Endometrial microvascular endothelial cells (primary cell): ENCODE measurements at regions not wholly inside any gene's neighbourhood (a gene's known extent, or its start where the extent isn't known, plus 50 kb on each side); places are given as distances from the start of the nearest gene placed in this dataset.

Experiments used
- in situ Hi-C: cut with HindIII; loops from 2 replicates; pipeline ENCODE4 v1.10.0; 2017; ENCODE audit warnings: low sequenced_read_pairs, low pct_unique_long_range_greater_than_20kb; ENCODE audit errors: inconsistent ontology term

DNA sequence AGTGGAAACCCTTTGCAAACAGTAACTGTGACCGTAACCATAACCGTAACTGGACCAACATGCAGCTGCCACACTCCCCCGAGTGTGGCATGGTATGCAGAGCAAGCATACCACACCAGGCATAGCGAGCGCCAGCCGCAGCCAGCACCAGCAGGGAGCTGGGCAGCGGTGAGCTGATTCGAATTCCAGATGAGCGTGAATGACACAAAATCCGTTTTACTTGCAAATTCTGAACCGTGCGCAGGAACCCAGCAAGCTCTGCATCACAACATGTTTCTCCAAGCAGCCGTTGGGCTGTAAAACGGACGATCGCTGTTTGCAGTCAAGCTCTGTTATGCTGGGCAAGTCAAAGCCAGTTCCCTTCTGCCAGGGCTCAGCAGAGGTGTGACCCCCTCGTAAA, 111.1 kb downstream of the OAT start:
- in situ Hi-C loops = no loop called here

DNA sequence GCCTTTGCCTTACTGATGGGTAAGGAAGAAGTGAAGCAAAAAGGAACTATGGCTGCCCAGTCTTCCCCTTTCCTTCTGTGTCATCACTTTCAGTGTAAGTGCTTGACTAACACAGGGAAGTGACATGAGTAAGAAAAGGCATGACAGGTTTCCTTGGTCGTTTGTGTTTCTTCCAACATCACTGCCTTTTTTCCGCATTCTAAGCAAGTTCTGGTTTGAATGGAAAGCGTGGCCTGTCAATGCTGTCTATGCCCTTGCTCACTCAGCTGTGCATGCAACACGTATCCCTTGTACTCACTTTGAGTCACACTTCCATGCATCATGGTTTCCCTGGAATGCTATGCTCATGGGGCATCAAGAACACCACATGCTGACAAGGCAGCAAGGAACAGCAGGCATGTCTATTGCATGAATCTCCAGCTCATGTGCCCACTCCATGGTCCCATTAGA, 111.8 kb downstream of the OAT start:
- in situ Hi-C loops = no loop called here

DNA sequence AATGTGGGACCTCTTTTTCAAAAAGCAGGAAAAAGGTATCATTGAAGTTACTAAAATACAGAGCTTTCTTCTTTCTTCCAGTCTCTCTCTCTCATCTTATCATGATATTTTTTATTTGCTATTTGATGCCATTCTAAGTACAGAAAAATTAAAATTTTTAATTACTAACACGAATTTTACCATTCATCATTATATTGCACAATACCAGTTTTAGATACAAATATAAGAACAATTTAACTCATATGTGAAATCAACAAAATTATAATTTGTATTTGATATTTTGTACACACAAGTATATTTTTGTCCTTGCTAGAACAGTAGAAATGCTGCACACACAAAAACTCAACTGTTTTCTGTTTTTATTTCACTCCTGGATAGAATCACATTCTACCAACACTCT, 112.2 kb downstream of the OAT start:
- in situ Hi-C loops = no loop called here

DNA sequence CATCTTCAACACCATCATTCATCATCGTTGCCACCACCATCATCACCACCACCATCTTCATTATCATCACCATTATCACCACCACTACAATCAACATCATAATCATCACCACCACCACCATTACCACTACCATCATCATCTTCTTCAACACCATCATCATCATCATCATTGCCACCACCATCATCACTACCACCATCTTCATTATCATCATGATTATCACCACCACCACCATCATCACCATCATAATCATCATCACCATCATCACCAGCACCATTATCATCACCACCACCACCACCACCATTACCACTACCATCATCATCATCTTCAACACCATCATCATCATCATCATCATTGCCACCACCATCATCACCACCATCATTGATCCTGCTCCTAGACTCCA, 112.7 kb downstream of the OAT start:
- in situ Hi-C loops = no loop called here

DNA sequence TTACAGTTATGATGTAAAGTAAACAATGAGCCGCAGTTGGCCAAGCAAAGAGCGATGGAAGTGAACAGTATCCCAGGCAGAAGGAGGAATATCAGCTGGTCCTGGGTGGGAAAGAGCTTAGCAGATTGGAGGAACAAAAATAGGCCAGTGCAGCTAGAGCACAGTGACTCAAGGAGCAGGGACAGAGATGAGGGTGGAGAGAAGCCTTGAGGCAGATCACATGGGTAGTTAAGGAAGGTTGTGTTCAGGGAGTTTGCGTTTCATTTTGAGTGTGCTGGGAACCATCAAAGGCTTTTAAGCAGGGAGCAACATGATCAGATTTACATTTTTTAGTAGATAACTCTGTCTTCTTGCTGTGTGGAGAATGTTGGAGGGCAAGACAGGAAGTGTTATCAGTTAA, 113.6 kb downstream of the OAT start:
- in situ Hi-C loops = no loop called here

DNA sequence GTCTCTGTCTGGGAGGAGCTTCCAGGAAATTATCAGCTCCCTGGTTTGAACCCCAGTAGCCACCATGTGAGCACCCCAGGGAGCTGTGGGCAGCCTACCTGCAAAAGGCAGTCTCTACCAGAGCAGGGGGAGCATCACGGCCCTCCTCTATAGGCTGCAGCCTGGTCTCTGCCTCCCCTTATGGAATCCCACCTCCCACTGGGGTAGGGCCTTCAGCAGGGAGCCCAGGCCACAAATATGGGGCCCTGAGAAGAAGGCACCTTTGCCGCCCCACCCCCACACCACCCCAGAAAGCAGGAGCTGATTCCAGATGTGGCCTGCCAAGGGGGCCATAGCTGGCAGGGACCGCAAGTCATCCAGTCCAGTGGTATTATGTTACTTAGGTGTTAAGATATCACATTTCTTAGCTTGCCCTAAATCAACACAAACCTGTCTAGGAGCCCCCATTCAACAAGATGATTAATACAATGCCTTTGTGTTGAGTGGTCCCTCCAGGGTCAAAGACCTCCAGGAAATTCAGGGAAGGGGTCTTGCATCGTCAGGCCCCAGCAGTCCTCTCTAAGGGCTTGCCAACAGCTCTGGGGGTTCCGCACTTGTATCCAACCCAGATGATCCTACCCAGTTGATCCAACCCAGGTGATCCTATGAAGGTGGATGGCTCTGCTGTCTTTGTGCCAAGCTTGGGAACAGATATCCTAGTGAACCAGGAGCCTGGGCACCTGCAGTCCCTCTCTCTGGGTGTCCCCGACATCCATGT, 114.9 kb downstream of the OAT start:
- in situ Hi-C loops = no loop called here

DNA sequence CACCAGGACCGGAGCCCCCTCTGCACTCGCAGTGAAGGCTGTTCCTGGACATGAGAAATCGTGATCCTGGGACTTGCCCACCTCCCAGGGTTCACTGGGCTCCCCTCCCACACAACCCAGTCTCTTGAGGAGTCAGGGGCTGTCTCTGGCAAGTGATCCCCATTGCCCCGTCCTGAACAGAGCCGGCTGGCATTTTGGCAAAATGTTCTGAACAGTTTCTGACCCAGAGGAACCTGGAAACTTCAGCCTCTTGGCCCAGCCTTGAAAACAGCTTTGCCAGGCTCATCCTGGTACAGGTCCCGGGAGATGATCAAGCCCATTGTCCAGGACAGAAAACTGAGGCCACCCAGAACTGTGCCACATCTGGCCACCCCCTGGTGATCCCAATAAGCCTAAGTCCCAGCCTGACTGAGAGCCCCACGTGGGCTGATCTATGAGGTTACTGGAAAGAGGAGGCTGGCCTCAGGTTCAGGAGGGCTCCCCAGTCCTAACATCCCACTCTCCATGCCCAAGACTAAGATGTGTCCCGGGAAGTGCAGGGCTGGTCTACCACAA, 115.7 kb downstream of the OAT start:
- in situ Hi-C loops = no loop called here

DNA sequence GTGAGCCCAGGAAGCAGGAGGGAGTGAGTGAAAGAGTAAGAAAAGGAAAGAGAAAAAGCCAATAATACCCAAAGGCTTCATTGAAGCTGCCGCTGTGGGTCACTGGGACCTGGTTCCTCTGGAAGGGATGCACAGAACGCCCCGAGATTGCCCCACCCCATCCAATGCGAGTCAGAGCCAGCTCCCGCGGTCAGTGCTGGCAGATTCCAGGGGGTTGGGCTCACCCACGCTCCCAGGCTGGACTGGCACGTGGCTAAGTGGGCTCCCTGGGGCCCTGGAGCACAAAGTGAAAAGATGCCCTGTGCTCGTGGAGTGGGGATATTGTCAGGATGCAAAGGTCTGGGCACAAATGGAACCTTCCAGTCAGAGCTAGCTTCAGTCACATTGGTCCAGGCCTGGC, 117.0 kb downstream of the OAT start:
- in situ Hi-C loops = no loop called here

DNA sequence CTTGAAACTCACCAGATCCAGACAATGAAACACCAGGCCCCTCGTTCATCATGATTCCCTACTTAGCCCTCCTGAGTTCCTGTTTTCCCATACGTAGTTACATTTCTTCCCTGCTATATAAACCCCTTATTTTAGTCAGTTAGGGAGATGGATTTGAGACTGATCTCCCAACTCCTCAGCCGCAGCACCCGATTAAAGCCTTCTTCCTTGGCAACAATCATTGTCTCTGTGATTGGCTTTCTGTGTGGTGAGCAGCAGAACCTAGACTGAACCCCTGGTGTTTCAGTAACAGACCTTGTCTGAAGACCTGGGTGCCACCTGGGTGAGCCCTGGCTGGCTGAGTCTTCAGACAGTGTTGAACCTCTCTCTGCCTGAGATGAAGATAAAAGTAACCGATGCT, 118.0 kb downstream of the OAT start:
- in situ Hi-C loops = no loop called here

DNA sequence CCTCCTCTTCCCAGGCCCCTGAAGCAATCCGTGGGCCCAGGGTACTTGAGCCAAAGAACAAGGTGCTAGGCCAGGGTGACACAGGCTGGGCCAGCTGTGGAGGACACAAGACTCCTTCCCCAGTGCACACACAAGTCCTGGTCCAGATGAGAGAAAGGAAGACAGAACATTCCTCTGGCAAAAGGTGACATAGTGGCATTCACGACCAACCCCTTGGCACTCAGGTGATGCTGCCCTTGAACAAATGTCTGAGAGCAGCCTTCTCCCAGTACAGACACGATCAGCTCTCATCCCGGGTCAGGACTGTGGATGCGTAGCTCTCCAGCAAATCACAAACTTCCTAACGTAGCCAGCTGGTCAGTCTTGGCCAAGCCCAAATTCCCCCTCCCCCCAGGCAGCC, 118.5 kb downstream of the OAT start:
- in situ Hi-C loops = no loop called here

DNA sequence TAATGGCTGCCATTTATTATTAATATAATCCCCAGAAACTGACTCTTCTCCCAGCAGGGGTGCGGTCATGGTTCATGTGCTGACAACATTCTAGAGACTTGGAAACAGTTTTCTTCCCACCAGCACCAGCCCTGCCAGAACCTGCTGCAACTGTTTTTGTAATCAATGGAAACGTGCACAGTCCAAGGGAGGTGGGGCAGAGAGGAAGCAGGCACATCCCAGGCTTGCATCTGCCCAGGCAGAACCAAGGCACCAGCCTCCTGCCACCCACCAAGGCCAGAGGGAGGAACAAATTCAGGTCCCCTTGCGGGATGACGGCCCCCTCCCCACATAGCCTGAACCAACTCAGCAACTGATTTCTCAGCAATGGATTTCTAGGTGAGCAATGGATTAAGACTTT, 119.0 kb downstream of the OAT start:
- in situ Hi-C loops = no loop called here

DNA sequence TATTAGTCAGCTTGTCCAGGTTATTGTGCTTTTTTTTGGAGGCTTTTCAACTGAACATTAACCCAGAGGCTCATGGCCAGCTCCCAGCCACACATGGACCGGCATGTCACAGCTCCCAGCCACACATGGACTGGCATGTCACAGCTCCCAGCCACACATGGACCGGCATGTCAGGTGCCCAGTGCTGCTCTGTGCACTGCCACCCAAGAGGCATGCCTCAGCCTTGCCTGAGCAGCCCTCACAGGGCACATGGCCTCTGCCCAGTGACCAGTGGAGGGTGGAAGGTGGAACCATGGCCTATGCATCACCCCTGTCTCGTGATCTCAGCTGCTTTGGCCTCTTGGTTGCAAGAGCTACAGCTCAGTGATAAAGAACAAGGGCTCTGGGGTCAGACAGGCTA, 119.8 kb downstream of the OAT start:
- in situ Hi-C loops = no loop called here

DNA sequence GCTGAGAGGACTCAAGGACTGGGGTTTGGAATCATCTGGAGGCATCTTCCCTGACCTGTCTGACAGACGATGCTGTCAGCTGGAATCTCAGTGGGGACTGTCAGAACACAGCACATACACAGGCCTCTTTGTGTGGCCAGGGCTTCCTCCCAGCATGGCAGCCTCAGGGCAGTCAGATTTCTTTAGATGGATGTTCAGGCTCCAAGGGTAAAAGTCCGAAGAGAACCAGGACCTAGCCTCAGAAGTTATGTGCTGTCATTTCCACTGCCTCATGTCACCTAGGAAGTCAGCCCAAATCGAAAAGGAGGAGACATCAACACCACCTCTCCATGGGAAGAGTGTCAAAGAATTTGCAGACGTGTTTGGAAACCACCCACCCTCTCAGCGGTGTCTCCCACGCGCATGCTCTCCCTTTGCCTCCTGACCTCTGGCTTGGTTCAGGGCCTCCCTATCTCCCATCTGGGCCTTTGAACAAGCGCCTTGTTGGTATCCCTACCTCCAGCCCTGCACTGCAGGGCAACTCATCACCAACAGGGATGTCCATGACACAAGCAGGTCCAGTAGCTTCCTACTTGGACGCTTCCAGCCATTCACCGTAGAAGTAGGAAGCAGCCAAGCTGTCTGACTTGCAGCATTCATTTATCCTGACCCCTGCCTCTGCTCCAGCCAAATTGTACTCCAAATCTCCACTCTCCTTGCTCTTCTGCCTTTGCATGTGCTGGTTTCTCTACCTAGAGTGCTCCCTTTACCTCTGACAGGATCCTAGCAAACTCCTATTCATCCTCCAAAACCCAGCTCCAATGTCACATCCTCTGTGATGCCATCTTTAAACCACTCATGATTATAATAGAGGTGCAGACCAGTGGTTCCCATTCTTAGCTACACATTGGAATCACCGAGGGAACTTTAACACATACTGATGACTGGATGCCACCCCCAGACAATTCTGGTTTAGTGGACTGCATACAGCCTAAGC, 121.6 kb downstream of the OAT start:
- in situ Hi-C loops = no loop called here

DNA sequence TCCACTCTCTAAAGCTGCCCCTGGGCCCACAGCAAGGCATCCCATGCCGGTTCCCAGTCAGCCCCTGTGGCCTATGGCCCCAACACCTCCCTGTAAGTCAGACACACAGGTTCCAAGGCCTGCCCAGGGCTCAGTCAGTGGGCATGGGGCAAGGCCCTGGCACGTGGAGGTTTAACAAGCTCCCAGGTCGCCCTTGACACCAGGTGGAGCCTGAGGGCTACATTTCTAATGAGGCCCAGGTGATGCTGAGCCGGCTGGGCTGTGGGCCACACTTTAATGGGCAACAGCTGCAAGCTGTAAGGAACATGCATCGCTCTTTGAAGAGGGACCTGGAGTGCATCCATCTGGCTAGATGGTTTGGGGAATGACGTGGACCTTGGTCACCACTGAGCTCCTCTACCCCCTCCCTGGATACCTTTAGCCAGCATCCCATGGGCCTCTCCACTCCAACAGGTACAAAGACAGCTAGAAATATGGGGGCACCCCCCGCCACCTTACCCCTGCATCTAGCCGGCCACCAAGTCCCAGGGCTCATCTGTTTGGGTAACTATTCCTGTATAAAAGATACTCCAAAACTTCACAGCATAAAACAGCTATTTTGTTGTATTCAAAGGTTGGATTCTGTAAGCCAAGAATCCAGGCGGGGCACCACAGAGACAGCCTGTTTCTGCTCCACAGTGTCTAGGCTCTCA, 122.5 kb downstream of the OAT start:
- in situ Hi-C loops = no loop called here

DNA sequence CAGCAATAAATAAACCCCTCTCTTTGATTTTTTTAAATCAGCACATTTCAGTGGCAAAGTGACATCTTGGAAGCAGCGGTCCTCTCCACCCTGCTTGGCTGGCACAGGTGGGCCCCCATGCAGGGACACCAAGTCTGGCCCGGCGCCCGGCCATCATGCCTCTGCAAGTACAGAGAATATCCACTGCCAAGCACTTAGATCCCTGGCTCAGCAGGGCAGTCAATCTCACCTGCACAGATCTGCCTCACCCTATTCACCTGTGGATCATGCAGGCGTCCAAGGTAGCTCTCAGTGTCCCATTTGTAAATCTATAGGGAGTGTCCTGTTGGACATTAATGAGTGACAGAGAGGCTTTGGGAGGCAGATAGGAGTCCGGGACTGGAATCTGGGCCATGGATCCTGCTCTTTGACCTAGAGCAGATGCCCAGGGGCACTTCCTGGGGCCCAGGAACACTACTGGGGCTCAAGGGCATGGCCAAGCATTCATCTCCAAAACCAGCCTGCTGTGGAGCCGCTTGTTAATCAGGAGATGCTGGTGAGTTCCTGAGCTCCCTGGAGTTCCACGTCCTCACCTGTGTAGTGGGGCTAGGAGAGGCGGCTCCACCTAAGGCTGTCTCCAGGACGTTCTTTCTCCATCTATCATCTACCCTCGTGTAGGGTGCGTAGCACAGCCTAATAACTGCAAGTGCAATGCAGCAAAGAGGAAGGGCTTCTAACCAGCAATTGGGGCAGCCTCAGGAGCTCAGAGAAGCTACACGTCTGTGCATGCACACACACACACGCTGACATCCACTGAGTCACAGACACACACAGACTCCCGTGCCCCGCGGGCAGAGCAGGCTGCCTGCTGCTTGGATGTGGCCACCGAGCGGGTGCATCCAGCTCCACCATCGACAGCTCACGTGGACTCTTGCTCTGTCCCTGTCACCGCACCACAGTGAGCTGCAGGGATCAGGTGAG, 123.6 kb downstream of the OAT start:
- in situ Hi-C loops = no loop called here

DNA sequence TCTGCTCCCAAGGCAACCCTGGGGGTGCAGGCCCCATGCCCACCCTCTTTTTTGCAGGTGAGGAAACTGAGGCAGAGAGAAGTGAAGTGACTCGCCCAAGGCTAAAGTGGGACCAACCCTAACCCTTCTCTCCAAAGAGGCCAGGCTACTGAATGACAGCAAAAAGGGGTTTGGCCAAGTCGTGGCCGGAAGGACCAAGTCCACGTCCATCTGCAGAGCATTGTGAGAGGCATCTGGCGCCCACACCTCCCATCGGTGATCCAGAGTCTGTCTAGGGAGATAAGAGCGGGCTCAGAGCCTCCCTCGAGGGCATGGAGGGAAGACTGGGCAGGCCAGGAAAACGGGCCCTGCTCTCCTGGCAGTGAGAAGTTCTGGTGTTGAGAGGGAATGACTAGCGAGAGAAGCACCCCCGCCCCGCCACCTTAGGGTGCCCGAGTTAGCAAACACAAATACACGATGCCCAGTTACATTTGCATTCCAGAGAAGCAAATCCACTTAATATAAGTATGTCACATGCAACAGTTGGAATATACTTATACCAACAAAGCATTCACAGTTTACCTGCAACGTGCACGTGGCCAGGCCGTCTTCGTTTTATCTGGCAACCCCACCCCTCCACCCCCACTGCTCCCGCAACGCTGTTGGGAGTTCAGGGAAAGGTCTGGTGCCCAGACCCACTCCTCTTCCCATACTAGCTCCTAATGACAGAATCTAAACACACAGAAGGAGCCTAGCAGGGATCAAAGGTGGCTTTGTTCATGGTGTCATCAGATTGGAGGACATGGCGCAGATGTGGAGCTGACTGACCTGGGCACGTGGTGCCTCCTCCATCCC, 124.9 kb downstream of the OAT start:
- in situ Hi-C loops = no loop called here

DNA sequence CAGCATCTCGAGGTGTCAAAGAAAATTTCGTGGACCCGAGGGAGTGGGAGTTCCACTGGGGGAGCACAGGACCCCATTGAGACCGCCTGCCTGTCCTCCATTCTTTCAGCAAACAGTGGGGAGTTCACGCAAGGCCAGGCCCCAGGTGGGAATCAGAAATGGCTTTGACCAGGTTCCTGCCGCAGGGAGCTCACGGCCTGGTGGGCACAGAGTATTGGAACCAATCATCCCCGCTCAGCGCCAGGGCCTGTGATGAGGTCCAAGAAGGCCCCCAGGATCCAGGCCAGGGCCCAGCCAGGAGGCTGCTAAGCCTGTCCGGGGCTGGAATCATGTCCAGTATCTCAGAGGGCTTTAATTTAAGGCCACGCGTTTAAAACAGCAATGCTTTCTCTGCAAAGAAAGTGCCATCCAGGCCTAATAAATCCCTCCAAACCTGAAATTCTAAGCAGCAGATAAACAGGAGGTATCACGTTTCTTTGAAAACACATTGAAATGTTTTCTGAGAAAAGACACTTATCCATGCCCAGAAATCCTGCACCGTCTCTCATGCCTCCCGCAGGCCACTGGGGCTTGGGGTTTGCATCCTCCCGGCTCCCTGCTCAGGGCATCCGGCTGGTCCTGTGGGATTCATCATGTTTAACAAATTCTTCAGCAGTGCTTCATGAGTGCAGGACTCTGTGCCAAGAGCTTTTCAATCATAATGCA, 125.7 kb downstream of the OAT start:
- in situ Hi-C loops = no loop called here
